HG02763 (cell line): ENCODE measurements at regions not wholly inside any gene's neighbourhood (a gene's known extent, or its start where the extent isn't known, plus 50 kb on each side); places are given as distances from the start of the nearest gene placed in this dataset.

ENCODE experiments used
- ATAC-seq: cut with Tn5 transposase; IDR thresholded peaks from one replicate; pipeline ENCODE4 v1.9.1; 2021; ENCODE audit warnings: mild to moderate bottlenecking, moderate library complexity; ENCODE audit not compliant: unreplicated experiment

- no peak for ATAC-seq
These were observed 114.0 kb upstream of the AKIP1 start for GRCh38 chr11:8796941-8797340.

DNA sequence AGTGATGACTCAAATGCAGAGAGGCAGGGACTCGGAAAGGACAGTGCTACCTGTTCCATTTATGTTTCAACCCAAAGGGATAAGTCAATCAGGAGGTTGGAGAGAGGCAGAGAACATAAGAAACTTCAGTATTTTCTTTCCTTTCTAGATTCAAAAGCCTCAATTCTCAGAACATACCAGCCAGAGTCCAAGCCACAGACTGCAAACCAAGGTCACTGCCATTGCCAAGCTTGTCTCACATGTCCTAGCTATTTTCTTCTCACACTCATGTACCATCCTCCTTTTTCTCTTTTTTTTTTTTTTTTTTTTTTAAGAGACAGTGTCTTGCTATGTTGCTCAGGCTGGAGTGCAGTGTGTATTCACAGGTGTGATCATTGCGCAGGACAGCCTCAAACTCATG lies 111.7 kb upstream of the AKIP1 start:
- no peak for ATAC-seq

DNA sequence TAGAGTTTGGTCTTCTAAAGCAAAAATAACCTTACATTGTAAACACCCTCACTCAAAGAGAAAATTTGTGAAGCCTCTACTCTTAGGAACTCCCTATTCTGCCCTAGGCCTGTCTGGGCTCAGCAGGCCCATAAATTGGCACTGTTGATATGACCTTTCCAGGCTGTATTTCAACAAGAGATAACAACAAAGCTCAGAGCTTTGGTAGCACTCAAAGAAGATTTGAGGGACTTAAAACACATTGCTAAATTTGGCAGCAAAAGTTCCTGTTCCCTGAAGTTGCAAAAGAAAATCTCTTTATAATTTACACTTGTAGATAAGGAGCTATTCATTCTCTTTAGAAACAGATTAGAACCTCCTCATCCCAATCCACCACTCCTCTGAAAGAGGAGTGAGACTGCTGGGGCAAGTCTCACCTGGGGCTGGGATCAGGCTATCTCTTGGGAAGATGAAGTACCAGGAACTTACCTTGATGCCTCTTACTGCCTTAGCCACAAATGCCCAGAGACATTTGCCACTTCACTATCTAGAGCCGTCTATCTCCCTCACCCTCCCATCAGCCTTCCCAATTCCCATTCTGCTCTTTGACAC lies 110.4 kb upstream of the AKIP1 start:
- ATAC-seq, result no peak

DNA sequence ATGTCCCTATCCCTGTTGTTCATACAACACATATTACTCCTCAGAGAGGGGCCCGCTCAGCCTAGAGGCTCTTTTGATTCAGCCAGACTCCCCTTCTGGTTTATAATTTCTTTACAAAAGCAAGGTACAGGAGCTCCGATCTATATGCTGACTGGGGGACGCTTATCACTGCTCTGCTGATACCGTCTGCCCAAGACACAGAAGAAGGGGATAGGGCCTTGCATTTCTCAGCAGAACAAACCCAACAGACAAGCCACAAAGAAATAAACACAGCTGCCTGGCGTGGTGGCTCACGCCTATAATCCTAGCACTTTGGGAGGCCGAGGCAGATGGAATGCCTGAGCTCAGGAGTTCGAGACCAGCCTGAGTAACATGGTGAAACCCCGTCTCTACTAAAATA lies 109.9 kb upstream of the AKIP1 start:
- ATAC-seq, result no peak

GRCh38 chr11:8802251-8802650 lies 108.7 kb upstream of the AKIP1 start:
- ATAC-seq, result no peak

DNA sequence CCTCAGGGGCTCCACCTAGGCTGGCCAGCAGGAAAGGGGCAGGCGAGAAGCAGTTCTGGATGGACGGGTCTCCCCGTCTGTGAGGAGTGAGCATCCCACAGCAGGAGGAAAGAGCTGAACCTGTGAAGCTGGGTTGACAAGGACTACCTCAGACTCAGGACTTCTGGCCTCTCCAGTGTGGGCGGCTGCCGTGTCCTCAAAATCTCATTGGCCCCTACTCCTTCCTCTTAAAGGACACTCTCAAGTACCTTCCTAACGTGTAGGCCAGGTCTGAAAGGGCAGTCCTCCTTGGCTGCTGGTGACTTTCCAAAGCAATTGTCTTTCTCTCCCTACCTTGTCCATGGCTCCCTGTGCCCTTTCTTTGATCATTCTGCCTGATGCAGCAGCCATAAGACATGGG lies 107.0 kb upstream of the AKIP1 start:
- no peak for ATAC-seq

- no peak for ATAC-seq
These were observed 105.7 kb upstream of the AKIP1 start for GRCh38 chr11:8805296-8805695.

DNA sequence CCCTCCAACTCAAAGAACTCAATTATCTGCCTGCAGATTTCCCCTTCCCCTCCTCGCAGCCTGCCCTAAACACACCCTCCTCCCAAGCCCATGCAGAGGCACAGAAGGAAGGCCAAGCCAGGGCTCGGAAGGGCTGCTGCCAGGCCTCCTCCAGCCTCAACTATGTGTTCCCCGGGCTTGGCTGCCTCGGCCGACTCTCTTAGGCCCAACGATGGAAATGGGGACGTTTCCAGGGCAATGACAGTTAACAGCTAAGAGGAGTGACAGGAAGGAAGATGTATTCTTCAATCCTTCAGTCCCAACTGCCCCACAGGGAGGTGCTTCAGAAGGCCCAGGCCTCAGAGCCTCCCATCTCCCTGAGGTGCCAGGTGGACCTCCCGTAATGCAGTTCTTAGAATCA lies 104.0 kb upstream of the AKIP1 start:
- no peak for ATAC-seq

DNA sequence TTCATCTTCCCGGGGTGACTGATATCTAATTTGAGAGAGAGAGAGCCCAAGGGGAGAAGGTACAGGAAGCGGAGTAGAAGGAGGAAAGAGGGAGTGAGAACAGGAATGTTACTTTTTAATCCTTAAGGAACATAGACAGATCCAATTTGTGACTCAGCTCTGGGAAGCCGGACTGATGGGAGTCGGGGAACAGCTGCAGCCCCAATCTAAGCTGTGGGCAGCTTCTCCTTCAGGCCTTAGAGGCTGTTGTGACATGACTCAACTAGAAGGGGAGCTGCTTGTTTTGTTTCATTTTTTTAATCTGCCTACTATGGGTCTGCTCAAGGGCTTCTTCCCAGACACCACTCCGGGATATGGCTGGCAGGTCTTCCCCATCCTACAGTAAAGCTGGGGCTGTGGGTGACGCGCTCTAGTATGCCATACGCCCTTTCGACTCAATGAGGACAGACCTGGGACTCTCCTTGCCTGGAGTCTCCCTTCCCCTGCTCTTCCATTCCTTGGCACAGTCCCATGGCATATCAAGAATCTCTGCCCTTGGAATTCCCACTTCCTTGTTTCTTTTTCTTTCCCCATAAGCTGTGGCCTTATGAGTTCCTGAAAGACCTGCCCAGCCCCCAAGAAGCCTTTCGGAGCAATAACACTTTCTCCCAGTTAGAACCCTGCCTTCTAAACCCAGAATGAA lies 103.3 kb upstream of the AKIP1 start:
- ATAC-seq, result no peak

DNA sequence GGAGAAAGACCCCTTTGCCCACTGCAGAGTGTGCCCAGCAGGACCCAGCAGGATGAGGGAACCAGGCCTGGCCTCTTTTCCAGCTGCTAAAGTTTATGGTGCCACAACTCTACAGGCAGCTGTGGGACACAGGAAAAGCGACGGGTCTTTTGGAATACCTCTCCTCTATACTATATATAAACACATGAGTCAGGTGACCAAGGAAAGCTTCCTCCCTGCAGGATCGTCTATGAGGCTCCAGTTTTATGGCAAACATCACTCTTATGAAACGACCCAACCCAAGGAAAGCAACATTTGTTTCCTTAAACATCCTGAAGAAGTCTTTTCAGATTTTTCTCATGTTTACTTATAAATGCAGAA lies 102.8 kb upstream of the AKIP1 start:
- ATAC-seq, result no peak

GRCh38 chr11:8809241-8809938 lies 101.6 kb upstream of the AKIP1 start:
- no peak for ATAC-seq

GRCh38 chr11:8809939-8810539 lies 101.0 kb upstream of the AKIP1 start:
- ATAC-seq, result no peak

GRCh38 chr11:8810540-8811301 lies 100.3 kb upstream of the AKIP1 start:
- ATAC-seq, result no peak

- no peak for ATAC-seq
These were observed 99.4 kb upstream of the AKIP1 start for GRCh38 chr11:8811571-8811970.

GRCh38 chr11:8812438-8812837 lies 98.6 kb upstream of the AKIP1 start:
- no peak for ATAC-seq

DNA sequence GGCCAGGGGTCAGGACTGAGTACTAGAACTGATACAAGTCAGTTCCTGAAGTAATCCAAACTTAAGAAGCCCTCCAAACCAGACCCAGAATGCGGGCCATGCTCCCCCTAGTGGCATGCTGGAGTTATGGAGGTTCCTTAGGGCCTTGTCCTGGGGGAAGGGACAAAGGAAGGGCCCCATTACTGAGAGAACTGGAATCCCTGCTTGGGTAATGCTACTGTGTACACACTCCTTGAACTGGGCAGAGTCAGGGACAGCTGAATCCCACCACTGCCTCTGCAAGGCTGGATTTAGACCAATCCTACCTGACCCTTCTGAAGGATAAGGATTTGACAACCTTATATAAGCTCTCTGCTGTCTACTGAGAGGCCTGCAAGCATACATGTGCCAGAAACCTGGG lies 97.3 kb upstream of the AKIP1 start:
- no peak for ATAC-seq

DNA sequence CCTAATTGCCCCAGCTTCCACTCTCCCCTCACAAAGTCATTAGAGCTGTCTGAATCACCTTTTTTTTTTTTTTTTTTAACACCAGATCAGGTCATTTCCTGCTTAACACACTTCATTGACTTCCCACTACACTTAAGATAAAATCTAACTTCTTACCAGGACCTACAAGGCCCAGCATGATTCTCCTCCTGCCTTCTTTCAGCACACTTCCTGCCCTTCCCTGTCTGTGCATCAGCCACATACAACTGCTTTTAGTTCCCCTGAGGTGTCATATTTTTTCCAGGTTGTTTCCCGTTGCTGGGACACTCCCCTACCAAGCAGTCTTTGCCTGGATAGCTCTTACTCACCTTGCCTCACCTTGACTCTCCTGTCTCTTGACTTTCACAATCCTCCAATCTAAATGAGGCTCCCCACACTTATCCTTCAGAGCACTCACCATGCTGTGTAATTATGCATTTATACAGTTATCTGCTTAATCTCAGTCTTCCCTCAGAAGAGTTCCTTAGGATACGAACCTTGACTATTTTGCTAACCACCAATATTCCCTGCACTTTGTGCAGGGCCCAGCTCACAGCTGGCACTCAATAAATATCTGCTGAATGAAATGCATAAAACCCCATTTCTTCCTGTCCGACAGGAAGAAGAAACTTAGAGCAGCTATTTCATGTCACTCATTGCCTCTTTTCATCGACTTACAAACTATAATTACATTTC lies 96.6 kb upstream of the AKIP1 start:
- ATAC-seq, result no peak

DNA sequence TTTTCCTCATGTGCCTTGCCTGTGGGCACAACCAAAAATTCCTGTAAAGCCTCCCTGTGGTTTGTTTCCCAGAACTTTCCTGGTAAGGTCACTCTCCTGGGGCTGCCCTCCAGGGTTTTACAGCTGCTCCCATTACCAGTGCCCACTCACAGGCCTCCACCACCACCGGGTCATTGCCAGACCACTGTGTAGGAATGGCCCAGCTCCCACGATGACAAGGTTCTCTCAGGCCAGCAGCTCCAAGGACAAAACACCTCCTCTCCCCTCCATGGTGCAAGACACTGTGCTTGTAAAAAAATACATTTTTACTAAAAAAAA lies 96.1 kb upstream of the AKIP1 start:
- ATAC-seq, result no peak

GRCh38 chr11:8818421-8818820 lies 92.6 kb upstream of the AKIP1 start:
- ATAC-seq, result no peak

DNA sequence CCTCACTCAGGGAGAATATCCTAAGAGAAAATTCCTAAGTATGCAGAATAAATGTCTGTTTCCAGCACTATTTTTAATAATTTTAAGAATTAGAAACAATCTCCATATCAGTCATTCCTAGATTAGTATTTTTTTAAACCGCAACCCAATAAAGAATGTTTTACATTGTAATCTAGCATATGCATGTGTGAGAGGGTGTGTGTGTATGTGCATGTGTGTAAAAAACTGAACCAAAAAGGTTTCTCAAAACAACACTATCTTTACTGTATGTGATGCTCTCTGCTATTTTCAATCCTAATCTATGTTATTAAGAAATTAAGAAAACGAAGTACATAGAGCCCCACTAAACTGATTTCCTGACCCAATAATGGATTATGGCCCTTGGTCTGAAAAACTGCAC lies 90.6 kb upstream of the AKIP1 start:
- no peak for ATAC-seq

DNA sequence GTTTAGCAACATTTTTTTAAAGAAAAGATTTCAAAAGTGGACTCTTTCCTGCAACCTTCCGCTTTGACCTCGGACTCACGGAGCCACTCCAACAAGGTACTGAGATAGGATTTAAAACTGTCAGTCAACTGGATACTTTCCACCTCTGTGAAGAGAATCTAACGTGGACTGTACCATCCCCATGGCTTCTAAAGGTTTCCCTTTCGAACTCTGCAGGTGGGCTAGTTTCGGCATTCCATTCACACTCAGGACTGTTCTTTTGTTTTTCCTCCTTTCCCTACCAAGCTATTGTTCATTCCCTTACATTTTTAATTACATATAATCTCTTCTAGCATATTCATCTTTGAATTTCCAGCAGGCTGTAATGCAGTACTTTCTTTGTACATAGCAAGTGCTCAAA lies 88.5 kb upstream of the AKIP1 start:
- ATAC-seq, result no peak
